SK-N-MC (cell line): ENCODE measurements at regions not wholly inside any gene's neighbourhood (a gene's known extent, or its start where the extent isn't known, plus 50 kb on each side); places are given as distances from the start of the nearest gene placed in this dataset.

Experiments used
- EZH2 ChIP-seq: fragments of 200-600 bp; sonication (generic); IDR thresholded peaks from one replicate; pipeline ENCODE4 v1.6.1; 2017; ENCODE audit warnings: antibody characterized with exemption
- FOXP2 ChIP-seq: optimal IDR thresholded peaks from 2 replicates; pipeline ENCODE3; 2011; ENCODE audit warnings: mild to moderate bottlenecking, moderate library complexity; ENCODE audit not compliant: insufficient read depth; ENCODE audit errors: extremely low read length, control extremely low read depth
- POLR2AphosphoS5 ChIP-seq: IDR thresholded peaks from 2 replicates; pipeline ENCODE4 v1.6.1; 2012; ENCODE audit warnings: mild to moderate bottlenecking, low read depth, low read length, borderline replicate concordance

DNA sequence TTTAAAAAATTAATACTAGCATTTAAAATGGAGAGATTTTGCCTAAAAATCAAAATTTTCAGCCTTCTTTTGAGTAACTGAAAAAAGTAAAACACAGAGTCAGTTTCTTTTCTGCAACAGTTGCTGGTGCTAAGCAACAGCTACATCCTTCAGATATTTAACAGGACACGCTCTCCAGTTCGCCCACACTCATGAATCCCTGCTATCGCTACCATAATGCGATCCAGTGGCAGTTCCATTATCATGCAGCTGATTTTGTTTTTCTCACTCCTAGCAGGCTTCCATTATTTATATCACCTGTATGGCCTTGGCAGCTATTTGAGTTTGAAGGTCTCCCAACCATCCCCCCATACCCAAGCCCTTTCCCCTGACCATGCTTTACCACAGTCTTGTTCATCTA, 93.1 kb upstream of the NCKAP5 start:
- TF ChIP-seq EZH2 = no peak
- no peak for TF ChIP-seq POLR2AphosphoS5
- TF ChIP-seq FOXP2 = no peak
